ENCODE measurements at regions not wholly inside any gene's neighbourhood (a gene's known extent, or its start where the extent isn't known, plus 50 kb on each side); places are given as distances from the start of the nearest gene placed in this dataset.

DNA sequence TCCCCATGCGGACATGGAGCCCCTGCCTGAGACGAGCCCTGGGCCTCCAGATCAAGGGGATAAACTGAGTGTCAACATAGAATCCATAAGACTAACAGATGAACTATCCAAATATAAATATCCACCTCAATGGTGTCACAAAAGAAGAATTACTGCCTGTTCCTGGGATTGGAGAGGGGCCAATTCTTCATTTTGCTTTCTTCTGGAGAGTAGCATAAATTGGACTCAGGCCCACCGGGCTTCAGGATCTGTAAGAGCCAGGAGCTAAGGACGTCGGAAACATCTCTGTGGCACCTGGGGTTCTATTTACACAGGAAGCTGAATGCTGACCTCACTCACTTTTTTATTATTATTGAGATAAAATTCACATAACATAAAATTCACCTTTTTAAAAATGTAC is 408.2 kb upstream of the CCDC196 start:
- peaks cover 5% of the 10 kb centered on the region; the same call in 1 of the 2 replicates for H3K9me3 Mint-ChIP-seq
- H3K4me3 Mint-ChIP-seq: no peak overlapping the region
- no peaks in the 10 kb centered on the region for H3K4me1 Mint-ChIP-seq (ENCODE audit: low read depth)
- H3K27ac Mint-ChIP-seq: no peak overlapping the region
- H3K36me3 Mint-ChIP-seq (ENCODE audit: low read depth): no peaks in the 10 kb centered on the region
- H3K27me3 Mint-ChIP-seq (ENCODE audit: insufficient read depth): peaks cover 2% of the 10 kb centered on the region; the same call in 1 of the 2 replicates
- TF ChIP-seq, protein P1, sequence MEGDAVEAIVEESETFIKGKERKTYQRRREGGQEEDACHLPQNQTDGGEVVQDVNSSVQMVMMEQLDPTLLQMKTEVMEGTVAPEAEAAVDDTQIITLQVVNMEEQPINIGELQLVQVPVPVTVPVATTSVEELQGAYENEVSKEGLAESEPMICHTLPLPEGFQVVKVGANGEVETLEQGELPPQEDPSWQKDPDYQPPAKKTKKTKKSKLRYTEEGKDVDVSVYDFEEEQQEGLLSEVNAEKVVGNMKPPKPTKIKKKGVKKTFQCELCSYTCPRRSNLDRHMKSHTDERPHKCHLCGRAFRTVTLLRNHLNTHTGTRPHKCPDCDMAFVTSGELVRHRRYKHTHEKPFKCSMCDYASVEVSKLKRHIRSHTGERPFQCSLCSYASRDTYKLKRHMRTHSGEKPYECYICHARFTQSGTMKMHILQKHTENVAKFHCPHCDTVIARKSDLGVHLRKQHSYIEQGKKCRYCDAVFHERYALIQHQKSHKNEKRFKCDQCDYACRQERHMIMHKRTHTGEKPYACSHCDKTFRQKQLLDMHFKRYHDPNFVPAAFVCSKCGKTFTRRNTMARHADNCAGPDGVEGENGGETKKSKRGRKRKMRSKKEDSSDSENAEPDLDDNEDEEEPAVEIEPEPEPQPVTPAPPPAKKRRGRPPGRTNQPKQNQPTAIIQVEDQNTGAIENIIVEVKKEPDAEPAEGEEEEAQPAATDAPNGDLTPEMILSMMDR (IDR thresholded peaks at IDR 0.05): no peak
- no peak for DNase-seq

DNA sequence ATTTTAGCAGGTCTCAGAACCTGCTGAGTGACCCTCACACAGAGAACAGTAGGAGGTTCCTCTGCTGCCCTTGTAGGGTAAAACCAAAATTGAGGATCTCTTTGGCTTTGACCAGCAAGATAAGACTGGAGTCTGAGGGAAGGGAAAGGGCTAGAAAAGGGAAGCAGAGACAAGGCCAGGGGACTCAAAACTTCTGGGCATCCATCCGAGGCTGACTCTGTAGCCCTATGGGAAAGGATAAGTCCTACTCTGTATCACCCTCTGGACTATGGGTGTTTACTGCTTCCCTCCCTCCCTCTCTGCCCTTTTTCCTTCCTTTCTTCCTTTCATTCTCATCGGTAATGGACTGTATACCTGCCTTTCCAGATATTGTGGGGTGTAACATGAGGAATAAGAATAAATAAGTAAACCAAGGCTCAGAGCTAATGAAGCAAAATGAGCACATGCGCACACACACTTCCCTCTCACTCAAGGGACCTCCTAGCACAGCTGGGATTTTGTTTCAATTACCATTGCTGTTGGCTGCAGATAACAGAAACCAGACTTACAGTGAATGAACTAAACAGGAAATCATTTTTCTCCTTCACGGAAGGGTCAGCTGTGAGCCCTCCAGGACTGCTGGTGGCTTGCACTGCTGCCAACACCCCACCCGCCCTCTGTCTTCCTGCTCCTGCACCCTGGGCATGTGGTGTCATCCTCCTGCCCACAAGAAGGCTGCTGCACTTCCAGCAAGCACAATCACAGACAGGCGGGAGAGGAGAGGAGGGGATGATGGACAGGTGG is 404.4 kb upstream of the CCDC196 start:
- Mint-ChIP-seq H3K9me3 (peaks cover 10% of the 10 kb centered on the region; the same call in 1 of the 2 replicates), H3K27ac (no peak overlapping the region), H3K4me3 (no peak overlapping the region), H3K27me3 (ENCODE audit: insufficient read depth) (no peaks in the 10 kb centered on the region), H3K4me1 (ENCODE audit: low read depth) (no peaks in the 10 kb centered on the region), H3K36me3 (ENCODE audit: low read depth) (no peaks in the 10 kb centered on the region)
- TF ChIP-seq, protein P1 (IDR thresholded peaks at IDR 0.05): no peak
- no peak for DNase-seq

DNA sequence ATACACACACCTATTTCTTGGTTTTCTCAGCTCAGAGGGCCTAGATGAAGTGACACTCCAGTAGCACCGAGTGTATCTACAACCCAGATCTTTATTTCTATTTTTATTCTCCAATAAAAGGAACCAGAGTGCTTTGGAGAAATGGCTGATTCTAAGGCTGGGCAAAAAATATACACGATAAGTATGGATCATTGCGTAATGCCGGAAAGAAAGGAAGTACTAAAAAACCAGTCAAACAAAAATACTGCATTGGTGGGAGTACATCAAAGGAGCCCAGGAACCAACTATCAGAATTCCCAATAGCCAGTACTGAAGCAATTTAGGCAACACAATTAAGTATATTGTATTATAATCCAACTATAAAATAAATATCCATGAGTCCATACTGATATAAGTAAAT is 400.9 kb upstream of the CCDC196 start:
- TF ChIP-seq, protein P1 (IDR thresholded peaks at IDR 0.05): no peak
- Mint-ChIP-seq H3K36me3 (ENCODE audit: low read depth) (no peaks in the 10 kb centered on the region), H3K27me3 (ENCODE audit: insufficient read depth) (no peaks in the 10 kb centered on the region), H3K4me1 (ENCODE audit: low read depth) (no peaks in the 10 kb centered on the region), H3K27ac (no peak overlapping the region), H3K9me3 (peaks cover 13% of the 10 kb centered on the region; the same call in 1 of the 2 replicates), H3K4me3 (no peak overlapping the region)
- DNase-seq: no peak

DNA sequence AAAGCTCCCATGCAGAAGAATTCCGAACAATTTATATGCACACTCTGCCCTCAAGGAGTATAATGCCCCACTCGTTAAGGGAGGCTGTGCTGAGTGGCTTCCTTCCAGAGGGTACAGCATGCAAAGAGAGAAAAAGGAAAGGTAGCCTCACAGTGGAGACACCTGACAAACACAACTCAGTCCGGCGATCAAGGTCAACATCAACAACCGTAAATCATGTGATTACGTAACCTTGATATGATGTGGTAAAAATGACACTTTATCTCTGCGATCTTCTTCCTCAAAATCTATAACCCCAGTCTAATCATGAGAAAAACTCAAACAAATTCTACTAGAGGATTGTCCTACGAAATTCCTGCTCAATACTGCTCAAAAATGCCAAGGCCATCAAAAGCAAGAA is 400.5 kb upstream of the CCDC196 start:
- Mint-ChIP-seq H3K9me3 (peaks cover 13% of the 10 kb centered on the region; the same call in 1 of the 2 replicates), H3K4me3 (no peak overlapping the region), H3K27me3 (ENCODE audit: insufficient read depth) (no peaks in the 10 kb centered on the region), H3K36me3 (ENCODE audit: low read depth) (no peaks in the 10 kb centered on the region), H3K4me1 (ENCODE audit: low read depth) (no peaks in the 10 kb centered on the region), H3K27ac (no peak overlapping the region)
- TF ChIP-seq, protein P1 (IDR thresholded peaks at IDR 0.05): no peak
- DNase-seq: no peak

DNA sequence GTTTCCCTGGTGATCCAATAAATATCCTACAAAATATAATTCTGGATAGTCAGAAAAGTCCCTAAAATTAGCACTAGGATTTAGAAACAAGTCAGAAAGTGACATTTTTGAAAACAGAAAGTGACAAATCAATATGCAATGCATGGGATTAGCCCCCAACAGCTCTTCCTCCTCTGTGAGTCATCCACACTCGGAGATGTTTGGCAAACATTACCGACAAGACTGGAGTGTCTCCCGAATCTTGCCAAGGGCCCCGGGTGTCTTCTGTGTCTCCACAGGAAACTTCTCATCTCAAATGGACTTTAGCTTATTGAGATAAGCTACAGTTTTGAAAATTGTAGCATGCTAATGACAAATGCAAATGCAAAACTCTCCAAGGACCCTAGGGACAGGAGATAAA is 398.9 kb upstream of the CCDC196 start:
- TF ChIP-seq, protein P1 (IDR thresholded peaks at IDR 0.05): no peak
- no peaks in the 10 kb centered on the region for H3K27me3 Mint-ChIP-seq (ENCODE audit: insufficient read depth)
- H3K9me3 Mint-ChIP-seq: peaks cover 13% of the 10 kb centered on the region
- H3K27ac Mint-ChIP-seq: no peak overlapping the region
- H3K4me1 Mint-ChIP-seq (ENCODE audit: low read depth): no peaks in the 10 kb centered on the region
- no peaks in the 10 kb centered on the region for H3K36me3 Mint-ChIP-seq (ENCODE audit: low read depth)
- no peak overlapping the region for H3K4me3 Mint-ChIP-seq
- DNase-seq: no peak
